Keratinocyte (primary cell): ENCODE measurements at regions not wholly inside any gene's neighbourhood (a gene's known extent, or its start where the extent isn't known, plus 50 kb on each side); places are given as distances from the start of the nearest gene placed in this dataset.
A peak's percentile ranks its signal among the peaks of the same experiment; 100 is the strongest.

Source experiments
- DNase-seq: peaks from one replicate; pipeline ENCODE4 v3.0.0-alpha.2; 2011; ENCODE audit warnings: low read depth, missing footprints, low spot score
- FAIRE-seq: peaks from 2 replicates; lab custom pipeline; 2011; peaks lifted over from hg19 to GRCh38; lab: Jason Lieb, UNC
- H2AFZ ChIP-seq: 2 replicates; pipeline ENCODE4 v1.6.0; 2012; ENCODE audit warnings: low read length, control low read depth, inconsistent platforms; ENCODE audit not compliant: control insufficient read depth
- H3K27ac ChIP-seq: 2 replicates; pipeline ENCODE4 v1.5.1; 2011; ENCODE audit warnings: low read length; ENCODE audit not compliant: control insufficient read depth, insufficient read depth
- H3K27me3 ChIP-seq: 3 replicates; pipeline ENCODE4 v1.6.0; 2011; ENCODE audit warnings: low read length; ENCODE audit not compliant: control insufficient read depth, insufficient read depth; ENCODE audit errors: extremely low read depth
- H3K36me3 ChIP-seq, 2 experiments: 2 replicates in 1 of 2; 3 replicates in 1 of 2; pipeline ENCODE4 v1.5.1; 2011; ENCODE audit warnings: low read length in 2 of 2, mild to moderate bottlenecking in 1 of 2; ENCODE audit not compliant: control insufficient read depth in 2 of 2, insufficient read depth in 2 of 2; ENCODE audit errors: extremely low read depth in 1 of 2
- H3K4me1 ChIP-seq: 3 replicates; pipeline ENCODE4 v1.5.1; 2011; ENCODE audit warnings: low read length; ENCODE audit not compliant: control insufficient read depth, insufficient read depth; ENCODE audit errors: extremely low read depth
- H3K4me2 ChIP-seq: 3 replicates; pipeline ENCODE4 v1.6.0; 2011; ENCODE audit warnings: low read depth, low read length; ENCODE audit not compliant: control insufficient read depth, insufficient read depth; ENCODE audit errors: extremely low read depth
- H3K4me3 ChIP-seq, 3 experiments: fragments of 200-600 bp in 1 of 3; sonication (generic) in 1 of 3; 2 replicates in 2 of 3; 3 replicates in 1 of 3; pipeline ENCODE4 v1.5.1; 2011 to 2016; ENCODE audit warnings: low read length in 3 of 3, mild to moderate bottlenecking in 3 of 3, control low read depth in 2 of 3, inconsistent platforms in 1 of 3, low read depth in 1 of 3, mixed read lengths in 1 of 3, mixed run types in 1 of 3, moderate library complexity in 1 of 3; ENCODE audit not compliant: control insufficient read depth in 2 of 3, insufficient read depth in 2 of 3; ENCODE audit errors: extremely low read depth in 1 of 3
- H3K79me2 ChIP-seq: 2 replicates; pipeline ENCODE4 v1.6.0; 2012; ENCODE audit warnings: low read length; ENCODE audit not compliant: control insufficient read depth, insufficient read depth
- H3K9ac ChIP-seq: 3 replicates; pipeline ENCODE4 v1.6.0; 2011; ENCODE audit warnings: low read length; ENCODE audit not compliant: control insufficient read depth, insufficient read depth; ENCODE audit errors: extremely low read depth
- H3K9me1 ChIP-seq: 3 replicates; pipeline ENCODE4 v1.6.0; 2011; ENCODE audit warnings: low read length; ENCODE audit not compliant: control insufficient read depth, insufficient read depth; ENCODE audit errors: extremely low read depth
- H3K9me3 ChIP-seq: 2 replicates; pipeline ENCODE4 v1.5.1; 2012; ENCODE audit warnings: low read depth, low read length; ENCODE audit not compliant: control insufficient read depth
- H4K20me1 ChIP-seq: 3 replicates; pipeline ENCODE4 v1.6.0; 2011; ENCODE audit warnings: low read length; ENCODE audit not compliant: control insufficient read depth, insufficient read depth; ENCODE audit errors: extremely low read depth
- EZH2 ChIP-seq: IDR thresholded peaks from one replicate; pipeline ENCODE4 v1.6.1; 2012; ENCODE audit warnings: inconsistent platforms, mild to moderate bottlenecking, low read length, moderate library complexity
- dilution Hi-C: fragments of 300-500 bp; cut with MboI; formaldehyde crosslinking; loops from one replicate; pipeline ENCODE4 v1.7.0; 2020; ENCODE audit warnings: low sequenced_read_pairs; ENCODE audit not compliant: extremely low pct_ligation_motif_present
- TF ChIP-seq, protein P1 (sequence below), 3 experiments: IDR thresholded peaks in 1 of 3; conservative IDR thresholded peaks in 1 of 3; optimal IDR thresholded peaks in 1 of 3; 2 replicates in 2 of 3; 3 replicates in 1 of 3; pipeline versions ENCODE3 to v1.5.1; 2011; ENCODE audit warnings: low read length in 3 of 3, mild to moderate bottlenecking in 3 of 3, moderate library complexity in 2 of 3, control low read depth in 1 of 3, inconsistent platforms in 1 of 3; ENCODE audit not compliant: insufficient read depth in 2 of 3; ENCODE audit errors: extremely low read depth in 1 of 3

DNA sequence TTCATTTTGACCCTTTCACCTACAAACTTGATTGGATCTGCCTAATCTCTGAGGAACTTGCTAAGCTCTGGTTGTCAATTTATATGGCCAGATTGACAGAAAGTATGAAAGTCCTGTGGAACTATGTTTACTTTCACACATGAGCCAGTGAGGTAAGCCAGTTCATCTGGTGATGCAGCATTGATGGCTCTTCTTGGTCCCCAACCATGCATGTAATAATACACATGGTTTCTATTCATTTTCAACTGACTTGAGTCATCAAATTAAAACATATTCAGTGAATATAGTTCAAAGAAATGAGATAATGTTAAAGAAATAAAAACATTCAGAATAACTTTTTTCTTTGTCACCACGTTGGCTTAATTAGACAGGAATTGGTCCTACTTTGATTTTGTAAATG, 336.1 kb upstream of the THBS1 start:
- dilution Hi-C loops, result no loop called here
- Histone ChIP-seq H3K27me3 (no peaks in the 10 kb centered on the region), H3K4me1 (peaks cover 27% of the 10 kb centered on the region), H3K9me1 (no peaks in the 10 kb centered on the region), H3K36me3 (no peaks in the 10 kb centered on the region), H3K27ac (no peak overlapping the region), H4K20me1 (no peaks in the 10 kb centered on the region), H3K9me3 (peaks cover 2% of the 10 kb centered on the region), H3K9ac (no peak overlapping the region), H2AFZ (no peak overlapping the region), H3K4me2 (no peak overlapping the region), H3K4me3 (no peak overlapping the region), H3K79me2 (no peaks in the 10 kb centered on the region)
- DNase-seq, result no peak
- TF ChIP-seq EZH2, result no peak
- TF ChIP-seq, protein P1, sequence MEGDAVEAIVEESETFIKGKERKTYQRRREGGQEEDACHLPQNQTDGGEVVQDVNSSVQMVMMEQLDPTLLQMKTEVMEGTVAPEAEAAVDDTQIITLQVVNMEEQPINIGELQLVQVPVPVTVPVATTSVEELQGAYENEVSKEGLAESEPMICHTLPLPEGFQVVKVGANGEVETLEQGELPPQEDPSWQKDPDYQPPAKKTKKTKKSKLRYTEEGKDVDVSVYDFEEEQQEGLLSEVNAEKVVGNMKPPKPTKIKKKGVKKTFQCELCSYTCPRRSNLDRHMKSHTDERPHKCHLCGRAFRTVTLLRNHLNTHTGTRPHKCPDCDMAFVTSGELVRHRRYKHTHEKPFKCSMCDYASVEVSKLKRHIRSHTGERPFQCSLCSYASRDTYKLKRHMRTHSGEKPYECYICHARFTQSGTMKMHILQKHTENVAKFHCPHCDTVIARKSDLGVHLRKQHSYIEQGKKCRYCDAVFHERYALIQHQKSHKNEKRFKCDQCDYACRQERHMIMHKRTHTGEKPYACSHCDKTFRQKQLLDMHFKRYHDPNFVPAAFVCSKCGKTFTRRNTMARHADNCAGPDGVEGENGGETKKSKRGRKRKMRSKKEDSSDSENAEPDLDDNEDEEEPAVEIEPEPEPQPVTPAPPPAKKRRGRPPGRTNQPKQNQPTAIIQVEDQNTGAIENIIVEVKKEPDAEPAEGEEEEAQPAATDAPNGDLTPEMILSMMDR (optimal IDR thresholded peaks at IDR 0.05 in 1 of 3, IDR thresholded peaks at IDR 0.05 in 1 of 3, conservative IDR thresholded peaks at IDR 0.05 in 1 of 3; ENCODE audit: extremely low read depth in 1 of 3, insufficient read depth in 2 of 3, low read length in 3 of 3), result no peak
- FAIRE-seq, result no peak

DNA sequence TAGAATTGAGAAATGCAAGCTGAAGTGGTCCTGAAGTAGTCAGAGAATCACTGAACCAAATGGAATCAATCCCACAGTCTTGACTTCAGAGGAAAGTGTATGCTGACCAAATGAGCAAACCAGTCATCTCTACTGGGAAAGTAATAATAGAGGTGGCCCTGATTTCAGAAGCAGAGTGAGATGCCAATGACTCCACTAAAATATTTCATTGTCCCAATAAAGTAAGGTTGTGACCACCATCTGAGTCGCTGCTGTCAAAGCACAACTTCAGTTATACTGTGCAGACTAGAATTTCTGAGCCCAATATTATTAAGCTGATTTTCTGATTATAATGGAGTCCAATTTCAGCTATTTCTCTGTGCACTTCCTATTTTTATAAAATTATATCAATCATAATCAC, 334.4 kb upstream of the THBS1 start:
- Histone ChIP-seq H3K4me2 (no peak overlapping the region), H3K9ac (no peak overlapping the region), H3K27ac (no peak overlapping the region), H4K20me1 (no peaks in the 10 kb centered on the region), H3K27me3 (no peaks in the 10 kb centered on the region), H3K4me1 (peaks cover 26% of the 10 kb centered on the region), H3K9me1 (no peaks in the 10 kb centered on the region), H3K36me3 (no peaks in the 10 kb centered on the region), H3K9me3 (no peaks in the 10 kb centered on the region), H3K79me2 (no peaks in the 10 kb centered on the region), H2AFZ (no peak overlapping the region), H3K4me3 (no peak overlapping the region)
- FAIRE-seq, result peak; percentile 56
- dilution Hi-C loops, result no loop called here
- TF ChIP-seq, protein P1 (optimal IDR thresholded peaks at IDR 0.05 in 1 of 3, IDR thresholded peaks at IDR 0.05 in 1 of 3, conservative IDR thresholded peaks at IDR 0.05 in 1 of 3; ENCODE audit: extremely low read depth in 1 of 3, insufficient read depth in 2 of 3, low read length in 3 of 3), result no peak
- no peak for TF ChIP-seq EZH2
- no peak for DNase-seq
